Hypothalamus (tissue), 51 donors: ENCODE measurements at regions not wholly inside any gene's neighbourhood (a gene's known extent, or its start where the extent isn't known, plus 50 kb on each side); places are given as distances from the start of the nearest gene placed in this dataset.

Experiments
- DNase-seq, 51 donors: peaks; one replicate each; lab custom pipeline; 2025; lab: John Stamatoyannopoulos, UW

DNA sequence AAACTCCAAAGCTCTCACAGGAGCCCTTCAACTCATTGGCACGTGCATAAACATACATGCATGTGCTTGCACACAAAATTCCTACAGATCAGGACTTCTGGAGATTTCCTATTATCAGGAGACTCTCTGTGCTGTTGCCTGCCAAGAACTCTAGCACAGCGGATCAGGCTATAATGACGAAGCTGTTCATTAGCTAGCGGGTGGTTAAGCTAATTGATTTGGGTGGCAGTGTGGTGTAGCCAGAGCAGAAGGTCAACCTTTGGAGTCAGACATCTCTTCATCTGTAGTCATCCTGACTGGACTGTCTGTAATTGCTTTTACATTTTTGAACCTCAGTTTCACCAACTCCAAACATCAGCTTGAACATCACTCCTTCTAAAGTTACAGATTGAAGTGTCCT lies 69.0 kb downstream of the KIF2B start:
- no peak for DNase-seq

DNA sequence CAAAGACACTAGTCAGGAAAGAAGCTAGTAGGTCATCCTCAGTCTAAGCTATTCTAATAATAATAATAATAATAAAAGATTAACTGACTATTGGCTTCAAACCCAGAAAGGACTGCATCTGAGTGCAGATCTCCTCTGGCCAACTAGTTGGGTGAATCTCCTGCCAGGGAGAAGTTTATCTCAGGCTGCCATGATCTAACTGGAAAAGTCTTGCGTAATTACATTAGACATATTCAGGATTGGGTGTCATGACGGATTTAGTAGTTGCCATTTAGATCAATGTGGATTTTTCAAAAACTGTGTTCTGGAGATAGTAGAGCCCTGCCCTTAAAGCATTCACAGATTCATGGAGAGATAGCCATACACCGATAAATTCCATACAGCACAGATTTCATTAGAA lies 69.5 kb downstream of the KIF2B start:
- DNase-seq, result no peak

DNA sequence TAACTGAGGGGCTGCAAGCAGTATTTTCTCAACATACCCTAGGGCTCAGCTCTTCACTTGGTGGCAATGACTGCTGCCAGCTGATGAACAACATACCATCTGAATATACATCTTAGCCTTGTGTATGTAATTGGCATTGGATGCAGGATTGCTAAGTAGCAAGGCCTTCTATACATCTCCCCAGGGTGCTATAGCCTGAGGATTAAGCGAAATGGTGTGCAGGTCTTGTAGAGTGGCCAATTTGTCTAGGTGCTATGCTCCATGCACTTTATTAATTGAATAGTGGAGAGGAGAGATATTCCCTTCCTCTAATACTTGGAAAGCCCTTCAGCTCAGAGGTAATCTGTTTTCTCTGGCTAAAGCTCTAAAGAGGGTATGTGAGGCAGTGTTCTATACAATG lies 71.9 kb downstream of the KIF2B start:
- DNase-seq, result no peak

DNA sequence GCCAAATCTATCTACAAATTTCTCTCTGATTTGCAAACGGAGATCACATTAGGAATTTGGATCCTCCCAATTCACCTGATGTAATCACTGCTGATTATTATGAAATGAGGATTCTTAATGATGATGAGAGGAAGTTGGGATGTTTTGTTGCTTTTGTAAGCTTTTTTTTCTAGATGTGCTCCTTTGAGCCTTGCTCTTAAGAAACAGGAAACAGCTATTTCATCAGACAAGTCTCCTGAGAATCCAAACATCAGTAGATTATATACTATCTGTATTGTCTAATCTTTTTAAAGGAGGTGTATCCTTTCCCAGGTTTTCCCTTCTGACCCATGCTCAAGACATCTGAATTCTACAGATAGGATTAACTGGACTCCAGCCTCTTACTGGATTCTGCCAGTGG lies 73.3 kb downstream of the KIF2B start:
- no peak for DNase-seq

DNA sequence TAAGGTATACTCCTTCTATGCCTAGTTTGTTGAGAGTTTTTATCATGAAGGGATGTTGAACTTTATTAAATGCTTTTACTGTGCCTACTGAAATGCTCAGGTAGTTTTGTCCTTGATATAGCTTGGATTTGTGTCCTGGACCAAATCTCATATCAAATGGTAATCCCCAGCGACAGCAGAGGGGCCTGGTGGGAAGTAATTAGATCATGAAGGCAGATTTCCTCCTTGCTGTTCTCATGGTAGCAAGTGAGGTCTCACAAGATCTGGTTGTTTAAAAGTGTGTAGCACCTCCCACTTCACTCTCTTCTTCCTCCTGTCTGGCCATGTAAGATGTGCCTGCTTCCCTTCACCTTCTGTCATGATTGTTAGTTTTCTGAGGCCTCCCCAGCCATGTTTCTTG lies 78.2 kb downstream of the KIF2B start:
- DNase-seq, result no peak

DNA sequence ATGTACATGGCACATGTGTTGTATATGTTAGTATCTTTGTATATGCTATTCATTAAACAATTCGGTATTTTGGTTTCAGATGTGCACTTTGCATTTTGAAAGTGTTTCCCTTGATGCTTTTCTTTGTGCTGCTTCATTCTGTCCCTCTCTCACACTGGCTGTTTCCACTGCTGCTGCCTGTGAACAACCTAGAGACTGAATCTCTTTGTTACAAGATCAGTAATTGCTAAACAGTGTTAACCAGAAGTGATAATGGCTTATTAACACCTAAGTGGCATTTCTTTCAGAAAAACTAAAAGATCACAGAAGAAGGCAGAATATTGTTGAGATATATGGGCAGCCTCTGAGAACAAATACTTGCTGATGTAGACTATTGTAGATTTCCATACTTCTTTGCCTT lies 84.7 kb downstream of the KIF2B start:
- no peak for DNase-seq

DNA sequence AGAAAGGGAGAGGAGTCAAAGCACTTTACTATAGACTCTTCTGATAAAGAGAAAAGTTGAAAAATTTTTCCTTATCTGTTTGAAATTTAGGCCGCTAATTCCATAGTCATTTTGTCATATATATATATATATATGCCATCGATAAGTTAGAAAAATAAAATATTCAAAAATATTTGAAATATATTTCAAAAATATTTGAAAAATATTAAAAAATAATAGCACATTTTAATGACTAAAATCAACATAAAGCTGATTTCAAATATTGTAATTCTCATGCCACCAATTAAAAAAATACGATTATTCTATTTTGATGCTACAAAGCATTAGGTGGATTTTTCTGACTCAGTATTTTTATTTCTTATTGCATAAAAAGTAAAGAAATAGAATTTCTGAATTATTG lies 87.1 kb downstream of the KIF2B start:
- no peak for DNase-seq

DNA sequence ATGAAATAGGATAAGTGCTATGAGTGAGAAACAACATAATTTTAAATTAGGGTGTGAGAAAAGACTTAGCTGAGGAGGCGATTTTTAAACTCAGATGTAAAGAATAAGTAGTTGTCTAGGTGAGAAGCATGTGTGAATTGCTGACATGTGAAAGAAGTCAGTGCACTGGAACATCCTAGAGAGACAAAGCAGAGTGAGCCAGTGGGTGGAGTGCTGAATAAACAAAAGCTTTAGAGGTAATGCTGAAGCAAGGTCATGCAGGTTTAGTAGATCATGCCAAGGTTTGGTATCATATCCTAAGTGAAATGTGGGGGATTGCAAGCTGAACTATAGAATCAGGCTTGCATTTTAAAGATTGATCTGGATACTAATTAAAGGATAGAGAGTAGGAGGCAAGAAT lies 89.4 kb downstream of the KIF2B start:
- no peak for DNase-seq

DNA sequence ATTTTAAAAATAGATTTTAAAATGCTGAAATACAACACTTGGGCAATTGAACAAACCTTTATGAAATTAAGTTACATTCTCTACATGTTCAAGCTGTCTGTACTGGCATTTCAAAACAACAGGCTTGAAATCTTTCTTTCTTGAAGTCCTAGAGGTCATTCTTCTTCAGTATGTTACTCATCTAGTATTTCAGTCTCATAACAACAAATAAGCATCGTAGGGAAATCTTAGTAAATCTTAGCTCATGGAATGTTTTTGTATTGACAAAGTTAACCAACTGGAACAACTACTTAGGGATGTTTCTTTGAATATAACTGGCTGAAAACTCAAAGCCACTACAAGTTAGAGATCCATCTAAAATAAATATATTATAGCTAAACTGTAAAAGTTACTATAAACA lies 96.6 kb downstream of the KIF2B start:
- no peak for DNase-seq

DNA sequence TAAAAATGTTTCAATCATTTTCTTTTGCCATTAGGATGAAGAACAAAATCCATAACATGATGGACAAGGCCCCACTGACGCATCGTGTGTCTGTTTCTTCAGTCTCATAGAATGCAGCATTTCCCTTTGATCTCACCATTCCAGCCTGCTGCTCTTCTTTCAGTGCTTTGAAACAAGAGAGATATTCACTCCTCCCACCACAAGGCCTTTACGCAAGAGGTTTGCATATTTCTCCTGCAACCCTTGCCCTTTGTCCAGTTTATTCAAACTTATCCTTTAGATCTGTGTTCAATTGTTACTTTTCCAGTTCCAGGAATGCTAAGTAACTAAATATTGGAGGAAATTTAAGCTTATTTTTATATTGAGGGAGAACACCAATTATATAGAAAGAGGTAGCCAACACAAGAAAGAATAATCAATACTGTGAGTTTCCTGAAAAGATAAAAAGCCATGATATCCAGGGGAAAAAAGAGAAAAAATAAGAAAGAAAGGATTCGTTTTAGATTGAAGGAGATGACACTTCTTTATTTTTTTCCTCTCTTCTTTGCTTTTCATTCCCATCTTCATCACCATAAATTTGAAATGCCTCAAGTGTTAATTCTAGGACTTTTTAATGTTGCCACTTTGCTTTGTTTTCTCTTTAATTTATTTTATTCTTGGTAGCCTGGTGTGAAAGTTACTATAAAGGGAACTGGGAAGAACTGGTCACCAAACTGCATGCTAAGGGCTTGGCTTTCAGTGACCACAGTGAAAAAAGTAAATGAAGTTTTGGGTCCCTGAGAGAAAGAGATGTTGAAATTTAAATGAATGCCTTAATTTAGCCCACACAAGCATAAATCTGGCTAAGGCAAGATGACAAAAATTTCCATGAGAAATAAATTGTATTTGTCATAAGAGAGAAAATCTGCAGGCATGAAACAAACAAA lies 102.1 kb downstream of the KIF2B start:
- DNase-seq, result no peak

DNA sequence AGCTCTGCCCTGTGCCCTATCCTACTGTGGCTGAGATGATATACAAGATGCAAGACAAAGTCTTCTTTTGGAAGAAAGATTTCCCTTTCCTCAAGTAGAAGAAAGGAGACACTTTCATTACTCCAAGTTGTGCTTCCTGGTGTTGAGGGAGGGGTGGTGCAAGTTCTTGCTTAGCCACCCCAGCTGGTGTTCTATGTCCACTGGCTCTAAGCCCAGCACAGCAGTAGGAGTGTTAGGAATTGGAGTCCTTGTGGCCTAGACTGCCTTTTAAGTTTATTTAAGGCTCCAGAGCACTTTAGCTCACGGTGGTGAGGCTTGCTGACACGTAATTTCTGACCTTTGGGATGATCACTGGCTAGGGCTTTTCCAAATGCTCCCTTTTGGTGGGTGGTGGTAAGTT lies 109.7 kb downstream of the KIF2B start:
- no peak for DNase-seq

DNA sequence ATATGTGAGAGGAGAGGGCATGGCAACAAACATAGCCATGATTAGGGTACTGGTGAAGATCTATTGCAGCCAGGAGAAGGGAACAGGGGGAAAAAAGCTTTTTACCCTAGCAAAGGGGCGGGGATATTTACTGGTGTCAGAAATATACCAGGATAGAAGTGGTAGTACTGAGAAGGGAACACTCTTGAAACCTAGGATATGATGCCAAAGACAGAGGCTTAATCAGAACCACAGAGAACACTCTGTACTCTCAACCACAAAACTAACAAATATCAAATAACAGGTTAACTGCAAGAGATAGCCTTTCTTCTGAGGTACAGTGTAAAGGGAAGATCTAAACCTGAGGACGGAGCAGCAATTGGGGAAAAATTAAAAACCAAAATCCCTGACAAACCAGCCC lies 112.2 kb downstream of the KIF2B start:
- DNase-seq, result no peak

DNA sequence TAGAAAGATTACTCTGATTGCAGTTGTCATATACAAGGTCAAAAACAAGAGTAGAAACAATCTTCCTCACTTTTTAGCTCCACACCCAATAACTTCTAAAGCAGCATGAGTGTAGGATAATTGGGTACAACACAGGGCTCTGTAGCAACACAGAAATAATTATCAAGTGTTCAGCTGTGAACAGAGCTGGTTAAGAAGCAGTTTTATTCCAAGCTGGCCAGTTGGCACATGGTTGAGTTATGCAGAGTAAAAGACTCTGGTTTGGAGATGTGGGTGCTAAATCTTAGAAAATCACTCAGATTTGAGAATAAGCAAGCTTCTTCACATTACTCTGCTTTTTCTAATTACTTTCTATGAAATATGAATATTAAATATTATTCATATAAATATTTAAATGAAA lies 118.5 kb downstream of the KIF2B start:
- DNase-seq, result no peak

DNA sequence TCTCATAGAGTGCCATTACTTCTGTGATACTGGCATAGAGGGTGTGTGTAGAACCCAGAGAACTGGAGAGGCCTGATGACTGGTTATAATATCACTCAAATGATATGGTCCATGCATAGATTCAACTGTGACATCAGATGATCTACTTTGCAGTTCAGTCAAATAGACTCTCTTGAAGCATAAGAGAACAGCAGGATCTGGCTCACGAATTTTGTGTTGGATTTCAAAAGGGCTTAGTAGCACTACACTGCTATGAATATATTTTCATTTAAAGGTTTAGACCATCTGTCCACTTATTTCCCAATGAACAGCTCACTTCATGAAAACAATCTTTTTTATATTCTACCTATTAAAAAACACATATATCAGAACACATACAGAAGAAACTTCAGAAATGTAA lies 119.7 kb downstream of the KIF2B start:
- no peak for DNase-seq

DNA sequence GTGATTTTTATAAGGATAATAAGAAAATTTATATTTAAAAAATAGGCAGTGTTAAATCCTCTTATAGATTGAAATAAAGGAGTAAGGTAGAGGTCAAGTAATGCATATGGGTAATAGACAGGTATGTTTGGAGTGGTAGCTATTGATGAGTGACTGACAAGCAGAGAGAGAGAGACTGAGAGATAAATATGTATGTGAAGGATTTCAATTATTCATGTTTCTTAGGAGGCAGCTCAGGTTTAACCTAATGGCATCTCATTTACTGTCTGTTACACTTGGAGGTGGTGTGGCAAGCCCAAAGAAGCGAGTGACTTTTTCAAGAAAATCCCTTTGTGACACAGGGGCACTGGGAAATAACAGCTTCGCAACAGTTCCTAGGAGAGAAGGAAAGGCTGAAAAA lies 120.2 kb downstream of the KIF2B start:
- DNase-seq, result no peak

DNA sequence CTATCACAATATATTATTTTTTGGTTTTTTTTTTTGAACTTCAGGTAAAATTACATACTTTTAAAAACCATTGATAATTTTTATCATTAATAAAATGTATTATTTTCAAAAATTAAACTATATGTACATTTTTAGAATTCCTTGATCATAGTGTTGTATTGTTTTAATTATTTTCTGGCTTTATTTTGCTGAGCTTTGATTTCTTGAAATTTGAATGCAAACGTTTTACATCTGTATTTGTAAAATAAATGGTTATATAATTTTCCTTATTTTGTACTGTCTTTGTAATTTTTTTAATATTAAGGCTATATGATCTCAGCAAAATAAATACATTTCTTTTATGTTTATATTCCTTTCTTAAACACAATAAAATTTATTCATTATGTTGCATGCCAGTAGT lies 125.6 kb downstream of the KIF2B start:
- no peak for DNase-seq

DNA sequence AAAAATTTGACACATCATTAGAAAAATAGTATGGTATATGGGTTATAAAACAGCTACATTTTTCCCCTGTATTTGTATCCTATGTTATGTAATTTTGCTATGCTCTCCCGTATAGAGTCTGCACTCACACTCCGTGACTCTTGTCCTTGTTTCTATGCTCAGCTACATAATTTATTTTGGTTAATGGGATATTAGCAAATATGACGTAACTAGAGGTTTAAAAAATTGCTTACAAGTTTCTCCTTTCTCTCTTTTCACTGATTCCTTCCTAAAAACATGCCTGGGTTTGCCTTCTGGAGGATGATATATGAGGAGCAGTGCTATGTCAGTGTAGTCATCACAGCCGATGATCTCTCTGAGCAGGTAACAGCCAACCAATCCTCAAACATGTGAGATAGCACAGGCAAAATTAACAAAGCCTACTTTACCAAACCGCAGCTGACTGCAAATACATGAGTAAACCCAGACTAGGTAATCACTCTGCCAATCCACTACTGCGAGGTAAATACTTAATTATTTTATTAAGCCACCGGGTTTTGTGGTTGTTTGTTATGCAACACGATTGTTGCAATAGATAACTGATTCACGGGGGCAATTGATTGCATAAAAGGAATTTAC lies 126.9 kb downstream of the KIF2B start:
- no peak for DNase-seq

DNA sequence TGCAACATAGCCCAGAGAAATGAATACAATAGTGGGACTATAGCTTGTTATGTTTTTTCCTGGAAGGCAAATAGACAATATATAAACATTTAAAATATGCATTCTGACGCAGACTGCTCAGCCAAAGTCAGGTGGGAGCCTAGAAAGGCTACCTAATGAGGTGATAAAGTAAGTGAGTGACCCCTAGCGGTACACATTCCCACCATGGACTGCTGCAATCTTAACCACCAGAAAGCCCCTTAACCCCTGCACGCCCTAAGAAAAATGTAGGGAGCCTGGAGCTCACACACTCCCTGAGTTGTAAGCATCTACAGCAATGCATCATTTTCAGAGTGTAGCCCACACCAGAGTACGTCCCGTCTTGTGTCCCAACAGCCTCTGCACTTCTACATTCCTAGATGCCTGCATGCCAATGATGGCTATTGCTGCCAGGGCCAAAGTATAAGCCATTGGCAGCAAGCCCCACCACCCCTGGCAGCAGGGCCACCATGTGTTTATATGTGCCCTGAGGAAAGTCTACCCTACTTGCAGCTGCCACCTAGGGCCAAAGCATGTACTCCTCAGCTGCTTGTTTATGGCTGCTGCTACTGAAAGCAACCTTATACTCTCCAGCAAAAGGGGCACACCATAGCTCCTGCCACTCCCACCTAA lies 127.6 kb downstream of the KIF2B start:
- DNase-seq, result no peak

DNA sequence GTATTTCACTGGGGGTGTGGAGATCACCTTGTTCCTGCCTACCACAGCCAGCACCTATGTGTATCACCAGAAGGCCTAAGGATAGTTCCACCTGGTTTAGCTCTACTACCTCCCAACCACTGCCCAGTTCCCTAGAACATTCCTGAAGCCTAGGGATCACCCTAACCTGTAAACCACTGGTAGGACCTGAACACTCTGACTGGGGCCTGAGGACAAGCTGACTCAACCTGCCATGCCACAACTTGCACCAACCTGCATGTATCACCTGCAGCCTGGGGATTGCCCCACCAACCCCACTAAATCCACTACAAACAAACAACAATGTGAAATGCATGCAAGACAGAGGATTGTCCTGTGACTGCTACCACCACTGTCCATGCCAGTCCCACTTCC lies 128.1 kb downstream of the KIF2B start:
- no peak for DNase-seq

DNA sequence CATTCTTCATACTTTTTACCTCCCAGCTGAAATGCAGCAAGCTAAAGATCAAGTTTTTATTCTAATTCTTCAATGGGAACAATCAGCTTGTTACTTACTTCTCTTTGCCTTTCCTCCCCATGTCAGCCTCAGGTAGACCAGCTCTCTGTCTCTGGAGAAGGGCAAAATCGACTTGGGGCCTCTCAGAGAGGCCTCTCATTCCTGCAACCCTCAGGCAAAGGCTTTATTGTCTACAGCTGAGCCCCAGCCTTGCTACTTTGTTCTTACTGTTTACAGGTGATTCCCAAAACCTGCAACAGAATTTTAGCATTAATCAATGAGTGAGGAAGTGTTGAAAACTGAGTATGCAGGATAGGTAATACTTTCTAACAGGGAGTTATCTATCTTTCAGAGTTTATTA lies 148.6 kb downstream of the KIF2B start:
- no peak for DNase-seq

DNA sequence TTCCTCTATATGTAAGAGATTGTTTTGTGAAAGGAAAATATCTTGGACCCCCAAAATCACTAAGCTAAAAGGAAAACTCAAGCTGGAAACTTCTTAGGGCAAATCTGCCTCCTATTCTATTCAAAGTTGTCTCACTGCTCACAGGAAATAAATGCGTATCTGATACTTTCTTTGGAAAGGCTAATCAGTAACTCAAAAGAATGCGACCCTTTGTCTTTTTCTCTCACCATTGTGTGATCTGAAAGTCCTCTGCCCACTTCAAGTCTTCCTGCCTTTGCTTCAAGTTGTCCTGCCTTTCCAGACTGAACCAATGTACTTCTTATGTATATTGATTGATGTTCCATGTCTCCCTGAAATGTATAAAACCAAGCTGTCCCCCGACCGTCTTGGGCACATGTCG lies 157.3 kb downstream of the KIF2B start:
- DNase-seq, result no peak

DNA sequence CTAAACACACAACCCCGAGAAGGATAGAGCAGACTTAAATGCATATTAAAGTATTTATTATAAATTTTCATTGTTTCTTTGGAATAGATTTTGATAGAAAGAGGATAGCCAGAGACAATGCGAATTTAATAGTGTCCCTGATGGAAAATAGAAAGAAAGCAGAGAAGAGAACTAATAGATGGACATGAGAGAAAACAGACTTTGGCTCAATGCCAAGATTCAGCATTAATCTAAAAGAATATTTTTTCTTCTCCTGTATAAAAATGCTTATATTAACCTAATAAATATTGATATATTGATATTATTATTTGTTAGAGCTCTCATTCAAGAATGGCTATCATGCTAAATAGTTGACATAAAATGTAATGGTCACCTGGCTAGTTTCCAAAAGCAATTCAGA lies 173.4 kb downstream of the KIF2B start:
- DNase-seq, result no peak
